Ovary (tissue), 3 donors: ENCODE measurements at regions not wholly inside any gene's neighbourhood (a gene's known extent, or its start where the extent isn't known, plus 50 kb on each side); places are given as distances from the start of the nearest gene placed in this dataset.

Experiments
- EP300 ChIP-seq: sonication (generic); formaldehyde crosslinking; IDR thresholded peaks from one replicate; pipeline ENCODE4 v1.6.1; 2017; ENCODE audit warnings: antibody characterized with exemption
- POLR2A ChIP-seq: fragments of 450-650 bp; IDR thresholded peaks from one replicate; pipeline ENCODE4 v1.6.1; 2017; ENCODE audit warnings: antibody characterized with exemption, mild to moderate bottlenecking, moderate library complexity
- TF ChIP-seq, protein P1 (sequence below), 3 donors: fragments of 450-650 bp in 2 of 3; fragments of 200-600 bp in 1 of 3; IDR thresholded peaks; one replicate each; pipeline versions ENCODE4 v1.5.1 to v1.8.0; 2016 to 2022; ENCODE audit warnings: antibody characterized with exemption in 3 of 3, mild to moderate bottlenecking in 1 of 3
- donor health status: DM: no; HTN: no; CAD: no.

- TF ChIP-seq, protein P1, sequence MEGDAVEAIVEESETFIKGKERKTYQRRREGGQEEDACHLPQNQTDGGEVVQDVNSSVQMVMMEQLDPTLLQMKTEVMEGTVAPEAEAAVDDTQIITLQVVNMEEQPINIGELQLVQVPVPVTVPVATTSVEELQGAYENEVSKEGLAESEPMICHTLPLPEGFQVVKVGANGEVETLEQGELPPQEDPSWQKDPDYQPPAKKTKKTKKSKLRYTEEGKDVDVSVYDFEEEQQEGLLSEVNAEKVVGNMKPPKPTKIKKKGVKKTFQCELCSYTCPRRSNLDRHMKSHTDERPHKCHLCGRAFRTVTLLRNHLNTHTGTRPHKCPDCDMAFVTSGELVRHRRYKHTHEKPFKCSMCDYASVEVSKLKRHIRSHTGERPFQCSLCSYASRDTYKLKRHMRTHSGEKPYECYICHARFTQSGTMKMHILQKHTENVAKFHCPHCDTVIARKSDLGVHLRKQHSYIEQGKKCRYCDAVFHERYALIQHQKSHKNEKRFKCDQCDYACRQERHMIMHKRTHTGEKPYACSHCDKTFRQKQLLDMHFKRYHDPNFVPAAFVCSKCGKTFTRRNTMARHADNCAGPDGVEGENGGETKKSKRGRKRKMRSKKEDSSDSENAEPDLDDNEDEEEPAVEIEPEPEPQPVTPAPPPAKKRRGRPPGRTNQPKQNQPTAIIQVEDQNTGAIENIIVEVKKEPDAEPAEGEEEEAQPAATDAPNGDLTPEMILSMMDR (IDR thresholded peaks at IDR 0.05), result no peak
- TF ChIP-seq EP300, result no peak
- no peak for TF ChIP-seq POLR2A
Measured at GRCh38 chr3:162491952-162492351, 995.3 kb downstream of the OTOL1 start.
